Loucy (cell line): ENCODE measurements at regions not wholly inside any gene's neighbourhood (a gene's known extent, or its start where the extent isn't known, plus 50 kb on each side); places are given as distances from the start of the nearest gene placed in this dataset.

Experiments used
- H2AFZ ChIP-seq: fragments of 200-600 bp; sonication (generic); 2 replicates; pipeline ENCODE4 v1.6.0; 2016; ENCODE audit warnings: antibody characterized with exemption, mild to moderate bottlenecking, low read length, moderate library complexity
- H3F3A ChIP-seq: fragments of 200-600 bp; 2 replicates; pipeline ENCODE4 v1.6.0; 2016; ENCODE audit warnings: antibody characterized with exemption, low read depth, mild to moderate bottlenecking
- H3K27me3 ChIP-seq: fragments of 200-600 bp; sonication (generic); 2 replicates; pipeline ENCODE4 v1.6.1; 2014; ENCODE audit warnings: low read length, mild to moderate bottlenecking; ENCODE audit not compliant: insufficient read depth, poor library complexity, severe bottlenecking
- H3K36me3 ChIP-seq: fragments of 200-600 bp; sonication (generic); 2 replicates; pipeline ENCODE4 v1.6.1; 2016; ENCODE audit warnings: low read length; ENCODE audit not compliant: insufficient read depth
- H3K4me1 ChIP-seq: fragments of 200-600 bp; sonication (generic); 2 replicates; pipeline ENCODE4 v1.5.1; 2014; ENCODE audit warnings: low read length, mild to moderate bottlenecking; ENCODE audit not compliant: insufficient read depth, poor library complexity, severe bottlenecking
- H3K4me2 ChIP-seq: fragments of 200-600 bp; sonication (generic); 2 replicates; pipeline ENCODE4 v1.6.0; 2014; ENCODE audit warnings: antibody characterized with exemption, low read length, low read depth, mild to moderate bottlenecking; ENCODE audit not compliant: poor library complexity, severe bottlenecking
- H3K4me3 ChIP-seq: fragments of 200-600 bp; sonication (generic); 2 replicates; pipeline ENCODE4 v1.5.1; 2014; ENCODE audit warnings: low read length, mild to moderate bottlenecking, mixed read lengths; ENCODE audit not compliant: poor library complexity, severe bottlenecking
- H3K79me2 ChIP-seq: fragments of 200-600 bp; sonication (generic); 2 replicates; pipeline ENCODE4 v1.6.1; 2014; ENCODE audit warnings: low read length; ENCODE audit not compliant: insufficient read depth
- H3K9ac ChIP-seq: fragments of 200-600 bp; sonication (generic); 2 replicates; pipeline ENCODE4 v1.6.0; 2014; ENCODE audit warnings: mild to moderate bottlenecking, low read depth, low read length, moderate library complexity; ENCODE audit not compliant: poor library complexity, severe bottlenecking
- H3K9me2 ChIP-seq: fragments of 200-600 bp; sonication (generic); replicated peaks from 2 replicates; pipeline ENCODE4 v1.6.1; 2016; ENCODE audit warnings: low read depth, low read length, mixed read lengths
- H3K9me3 ChIP-seq: fragments of 200-600 bp; sonication (generic); 2 replicates; pipeline ENCODE4 v1.6.1; 2014; ENCODE audit warnings: mild to moderate bottlenecking, antibody characterized with exemption, low read length, low read depth; ENCODE audit not compliant: insufficient read depth
- H4K20me1 ChIP-seq: fragments of 200-600 bp; sonication (generic); 2 replicates; pipeline ENCODE4 v1.6.0; 2014; ENCODE audit warnings: antibody characterized with exemption, low read length, mild to moderate bottlenecking; ENCODE audit not compliant: insufficient read depth, poor library complexity, severe bottlenecking
- CTCF ChIP-seq: fragments of 200-600 bp; sonication (generic); conservative IDR thresholded peaks from 2 replicates; pipeline ENCODE4 v1.5.1; 2014; ENCODE audit warnings: mild to moderate bottlenecking, antibody characterized with exemption, low read length
- EZH2phosphoT487 ChIP-seq: fragments of 200-600 bp; IDR thresholded peaks from 2 replicates; pipeline ENCODE4 v1.6.1; 2018; ENCODE audit warnings: antibody characterized with exemption, mild to moderate bottlenecking, moderate library complexity, borderline replicate concordance

- Histone ChIP-seq H3F3A (no peaks in the 10 kb centered on the region), H3K4me3 (no peak overlapping the region), H3K4me2 (no peak overlapping the region), H3K9ac (no peak overlapping the region), H3K4me1 (no peaks in the 10 kb centered on the region), H3K36me3 (no peaks in the 10 kb centered on the region), H4K20me1 (no peaks in the 10 kb centered on the region), H3K27me3 (no peaks in the 10 kb centered on the region), H2AFZ (no peak overlapping the region), H3K9me3 (no peaks in the 10 kb centered on the region), H3K79me2 (no peaks in the 10 kb centered on the region), H3K9me2 (no peaks in the 10 kb centered on the region)
- TF ChIP-seq EZH2phosphoT487 (no peak), CTCF (no peak)
Measured at GRCh38 chr2:145860083-145860482, 1340.2 kb upstream of the ZEB2 start.

- Histone ChIP-seq H3K27me3 (no peaks in the 10 kb centered on the region), H3K9me2 (no peaks in the 10 kb centered on the region), H3K9me3 (no peaks in the 10 kb centered on the region), H3K79me2 (no peaks in the 10 kb centered on the region), H3K4me2 (no peak overlapping the region), H2AFZ (no peak overlapping the region), H3K36me3 (no peaks in the 10 kb centered on the region), H3K9ac (no peak overlapping the region), H3K4me1 (no peaks in the 10 kb centered on the region), H3K4me3 (no peak overlapping the region), H4K20me1 (no peaks in the 10 kb centered on the region), H3F3A (no peaks in the 10 kb centered on the region)
- TF ChIP-seq EZH2phosphoT487 (no peak), CTCF (no peak)
Measured at GRCh38 chr2:145855142-145855541, 1335.2 kb upstream of the ZEB2 start.

- Histone ChIP-seq H3K27me3 (no peaks in the 10 kb centered on the region), H4K20me1 (no peaks in the 10 kb centered on the region), H3K79me2 (no peaks in the 10 kb centered on the region), H3K9ac (no peak overlapping the region), H3K36me3 (no peaks in the 10 kb centered on the region), H3K9me3 (no peaks in the 10 kb centered on the region), H3F3A (no peaks in the 10 kb centered on the region), H3K9me2 (no peaks in the 10 kb centered on the region), H2AFZ (no peak overlapping the region), H3K4me1 (no peaks in the 10 kb centered on the region), H3K4me3 (no peak overlapping the region), H3K4me2 (no peak overlapping the region)
- TF ChIP-seq CTCF (no peak), EZH2phosphoT487 (no peak)
Measured at GRCh38 chr2:145854039-145854755, 1334.3 kb upstream of the ZEB2 start.
